H9 (cell line): ENCODE measurements at regions not wholly inside any gene's neighbourhood (a gene's known extent, or its start where the extent isn't known, plus 50 kb on each side); places are given as distances from the start of the nearest gene placed in this dataset.
"Not testable (repeated sequence)": the region's sequence is repeated elsewhere in the genome, so short reads cannot be mapped to it uniquely, and the experiment has no call there.

Experiments used
- DNase-seq: peaks from one replicate; pipeline ENCODE4 v3.0.0-alpha.2; 2017
- H2AFZ ChIP-seq: one replicate; pipeline ENCODE4 v1.6.1; 2013; ENCODE audit warnings: mild to moderate bottlenecking, low read length, control low read depth, moderate library complexity
- H2AK5ac ChIP-seq: 2 replicates; pipeline ENCODE4 v1.6.1; 2013; ENCODE audit warnings: low read length, control low read depth, mixed read lengths; ENCODE audit not compliant: insufficient read length
- H2BK120ac ChIP-seq: one replicate; pipeline ENCODE4 v1.6.1; 2013; ENCODE audit warnings: low read depth, mild to moderate bottlenecking, low read length, control low read depth, inconsistent platforms; ENCODE audit not compliant: poor library complexity, severe bottlenecking
- H2BK12ac ChIP-seq: 2 replicates; pipeline ENCODE4 v1.6.1; 2013; ENCODE audit warnings: low read length, control low read depth, mixed read lengths, low read depth; ENCODE audit not compliant: insufficient read length
- H2BK15ac ChIP-seq: 2 replicates; pipeline ENCODE4 v1.6.1; 2013; ENCODE audit warnings: low read depth, low read length, control low read depth
- H2BK20ac ChIP-seq: one replicate; pipeline ENCODE4 v1.6.1; 2013; ENCODE audit warnings: low read depth, mild to moderate bottlenecking, low read length, control low read depth, inconsistent platforms; ENCODE audit not compliant: poor library complexity, severe bottlenecking
- H2BK5ac ChIP-seq: 2 replicates; pipeline ENCODE4 v1.6.1; 2013; ENCODE audit warnings: low read length, control low read depth, mixed read lengths; ENCODE audit not compliant: insufficient read length
- H3K14ac ChIP-seq: 2 replicates; pipeline ENCODE4 v1.6.1; 2013; ENCODE audit warnings: low read length, control low read depth; ENCODE audit not compliant: insufficient read depth
- H3K18ac ChIP-seq: 2 replicates; pipeline ENCODE4 v1.6.1; 2013; ENCODE audit warnings: low read depth, mild to moderate bottlenecking, mixed read lengths, low read length, control low read depth; ENCODE audit not compliant: insufficient read length
- H3K23ac ChIP-seq: 2 replicates; pipeline ENCODE4 v1.6.1; 2013; ENCODE audit warnings: low read length, control low read depth, mixed read lengths, low read depth; ENCODE audit not compliant: insufficient read length
- H3K23me2 ChIP-seq: 2 replicates; pipeline ENCODE4 v1.6.1; 2013; ENCODE audit warnings: low read depth, mild to moderate bottlenecking, mixed read lengths, low read length, control low read depth; ENCODE audit not compliant: insufficient read length, poor library complexity, severe bottlenecking
- H3K27ac ChIP-seq: 2 replicates; pipeline ENCODE4 v1.5.1; 2013; ENCODE audit warnings: low read length, control low read depth, mixed read lengths, low read depth; ENCODE audit not compliant: insufficient read length
- H3K27me3 ChIP-seq: 2 replicates; pipeline ENCODE4 v1.6.1; 2013; ENCODE audit warnings: low read length, control low read depth, inconsistent platforms; ENCODE audit not compliant: insufficient read depth
- H3K4ac ChIP-seq: 2 replicates; pipeline ENCODE4 v1.6.1; 2013; ENCODE audit warnings: low read depth, mild to moderate bottlenecking, control low read depth, inconsistent platforms, low read length, moderate library complexity
- H3K4me1 ChIP-seq: 2 replicates; pipeline ENCODE4 v1.6.1; 2013; ENCODE audit warnings: low read length, control low read depth, inconsistent platforms; ENCODE audit not compliant: insufficient read depth
- H3K4me2 ChIP-seq: 2 replicates; pipeline ENCODE4 v1.6.1; 2013; ENCODE audit warnings: low read length, control low read depth, mixed read lengths; ENCODE audit not compliant: insufficient read length, insufficient read depth
- H3K56ac ChIP-seq: 2 replicates; pipeline ENCODE4 v1.6.1; 2013; ENCODE audit warnings: low read depth, mild to moderate bottlenecking, mixed read lengths, low read length, control low read depth; ENCODE audit not compliant: insufficient read length
- H3K79me1 ChIP-seq: 2 replicates; pipeline ENCODE4 v1.6.1; 2013; ENCODE audit warnings: low read depth, mild to moderate bottlenecking, moderate library complexity, low read length, control low read depth, inconsistent platforms; ENCODE audit not compliant: insufficient read depth, poor library complexity, severe bottlenecking
- H3K79me2 ChIP-seq: 2 replicates; pipeline ENCODE4 v1.6.1; 2013; ENCODE audit warnings: low read length, control low read depth, inconsistent platforms; ENCODE audit not compliant: insufficient read depth
- H3K9ac ChIP-seq: 2 replicates; pipeline ENCODE4 v1.6.1; 2013; ENCODE audit warnings: low read length, control low read depth, mixed read lengths; ENCODE audit not compliant: insufficient read length; ENCODE audit errors: extremely low read depth
- H3K9me3 ChIP-seq: one replicate; pipeline ENCODE4 v1.6.1; 2013; ENCODE audit warnings: low read depth, low read length, inconsistent platforms; ENCODE audit not compliant: control insufficient read depth
- H3T11ph ChIP-seq: one replicate; pipeline ENCODE4 v1.6.1; 2013; ENCODE audit warnings: mild to moderate bottlenecking, low read length, control low read depth, inconsistent platforms
- H4K20me1 ChIP-seq: one replicate; pipeline ENCODE4 v1.6.1; 2013; ENCODE audit not compliant: control insufficient read depth, insufficient read length, insufficient read depth
- H4K5ac ChIP-seq: 2 replicates; pipeline ENCODE4 v1.6.1; 2013; ENCODE audit warnings: low read depth, mild to moderate bottlenecking, mixed read lengths, low read length, control low read depth; ENCODE audit not compliant: insufficient read length
- H4K8ac ChIP-seq: replicated peaks from 2 replicates; pipeline ENCODE4 v1.6.1; 2013; ENCODE audit warnings: low read length, control low read depth, mixed read lengths, low read depth; ENCODE audit not compliant: insufficient read length
- H4K91ac ChIP-seq: 2 replicates; pipeline ENCODE4 v1.6.1; 2013; ENCODE audit warnings: low read depth, mild to moderate bottlenecking, moderate library complexity, mixed read lengths, low read length, control low read depth; ENCODE audit not compliant: insufficient read length
- H3K27ac Mint-ChIP-seq, 3 experiments: 2 replicates in 2 of 3; 3 replicates in 1 of 3; pipeline ENCODE4 v1.8.0; 2020 to 2021; ENCODE audit warnings: mixed read lengths in 3 of 3, mild to moderate bottlenecking in 1 of 3, moderate library complexity in 1 of 3
- H3K27me3 Mint-ChIP-seq: 2 replicates; pipeline ENCODE4 v1.8.0; 2021; ENCODE audit warnings: low read depth, mild to moderate bottlenecking, moderate library complexity, mixed read lengths
- H3K36me3 Mint-ChIP-seq, 3 experiments: 2 replicates in 2 of 3; 3 replicates in 1 of 3; pipeline ENCODE4 v1.8.0; 2020 to 2021; ENCODE audit warnings: low read depth in 3 of 3, mixed read lengths in 3 of 3; ENCODE audit not compliant: insufficient read depth in 1 of 3
- H3K4me1 Mint-ChIP-seq, 2 experiments: 2 replicates each; pipeline ENCODE4 v1.8.0; 2020; ENCODE audit warnings: mixed read lengths in 2 of 2
- H3K4me3 Mint-ChIP-seq, 2 experiments: 2 replicates in 1 of 2; 3 replicates in 1 of 2; pipeline ENCODE4 v1.8.0; 2020 to 2021; ENCODE audit warnings: mild to moderate bottlenecking in 2 of 2, mixed read lengths in 2 of 2, moderate library complexity in 1 of 2
- H3K9me3 Mint-ChIP-seq, 2 experiments: 2 replicates in 1 of 2; 3 replicates in 1 of 2; pipeline ENCODE4 v1.8.0; 2020; ENCODE audit warnings: mild to moderate bottlenecking in 2 of 2, mixed read lengths in 2 of 2, moderate library complexity in 1 of 2

- H2BK120ac ChIP-seq, H3K36me3 Mint-ChIP-seq, H2BK20ac ChIP-seq, H3K27ac Mint-ChIP-seq, H3K23me2 ChIP-seq, H2BK12ac ChIP-seq, H3K4me1 ChIP-seq, H3K9ac ChIP-seq, H4K8ac ChIP-seq, H3K27me3 ChIP-seq, H2AFZ ChIP-seq, H3K56ac ChIP-seq, H3K4ac ChIP-seq, H3K9me3 Mint-ChIP-seq, H3K9me3 ChIP-seq, H3K4me2 ChIP-seq, H2BK15ac ChIP-seq, H3K79me1 ChIP-seq, H3K4me3 Mint-ChIP-seq, H3T11ph ChIP-seq, H3K23ac ChIP-seq, H3K27ac ChIP-seq, H3K14ac ChIP-seq, H4K20me1 ChIP-seq, H4K5ac ChIP-seq, H2AK5ac ChIP-seq, H3K79me2 ChIP-seq, DNase-seq, H4K91ac ChIP-seq, H3K18ac ChIP-seq, H2BK5ac ChIP-seq, H3K27me3 Mint-ChIP-seq: not testable (repeated sequence)
- H3K4me1 Mint-ChIP-seq, result peaks cover 14 to 17% of the 10 kb centered on the region in 2 experiments
These were observed 258.6 kb downstream of the NPIPA8 start for GRCh38 chr16:18077910-18078309.
